TTC549 (cell line): ENCODE measurements at regions not wholly inside any gene's neighbourhood (a gene's known extent, or its start where the extent isn't known, plus 50 kb on each side); places are given as distances from the start of the nearest gene placed in this dataset.

ENCODE experiments used
- FAIRE-seq: peaks from 2 replicates; lab custom pipeline; 2012; peaks lifted over from hg19 to GRCh38; lab: Jason Lieb, UNC

DNA sequence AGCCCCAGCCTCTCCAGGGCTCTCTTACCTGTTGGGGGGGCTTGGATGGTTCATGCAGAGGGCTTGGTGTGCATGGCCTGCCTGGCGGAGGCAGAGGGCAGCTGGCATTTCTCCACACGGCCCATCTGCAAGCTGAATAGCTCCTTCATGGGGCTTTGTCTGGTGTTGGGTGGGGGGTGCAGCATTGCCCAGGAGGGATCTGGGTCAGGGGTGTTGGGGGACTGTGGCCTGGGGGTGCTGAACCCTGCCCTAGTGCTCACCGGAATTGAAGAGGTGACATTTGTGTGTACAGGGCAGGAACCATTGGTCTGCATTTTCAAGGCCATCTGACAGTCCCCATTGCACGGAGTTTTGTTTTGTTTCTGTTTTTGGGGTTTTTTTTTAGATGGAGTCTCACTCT, 58.8 kb upstream of the HAAO start:
- FAIRE-seq = no peak

DNA sequence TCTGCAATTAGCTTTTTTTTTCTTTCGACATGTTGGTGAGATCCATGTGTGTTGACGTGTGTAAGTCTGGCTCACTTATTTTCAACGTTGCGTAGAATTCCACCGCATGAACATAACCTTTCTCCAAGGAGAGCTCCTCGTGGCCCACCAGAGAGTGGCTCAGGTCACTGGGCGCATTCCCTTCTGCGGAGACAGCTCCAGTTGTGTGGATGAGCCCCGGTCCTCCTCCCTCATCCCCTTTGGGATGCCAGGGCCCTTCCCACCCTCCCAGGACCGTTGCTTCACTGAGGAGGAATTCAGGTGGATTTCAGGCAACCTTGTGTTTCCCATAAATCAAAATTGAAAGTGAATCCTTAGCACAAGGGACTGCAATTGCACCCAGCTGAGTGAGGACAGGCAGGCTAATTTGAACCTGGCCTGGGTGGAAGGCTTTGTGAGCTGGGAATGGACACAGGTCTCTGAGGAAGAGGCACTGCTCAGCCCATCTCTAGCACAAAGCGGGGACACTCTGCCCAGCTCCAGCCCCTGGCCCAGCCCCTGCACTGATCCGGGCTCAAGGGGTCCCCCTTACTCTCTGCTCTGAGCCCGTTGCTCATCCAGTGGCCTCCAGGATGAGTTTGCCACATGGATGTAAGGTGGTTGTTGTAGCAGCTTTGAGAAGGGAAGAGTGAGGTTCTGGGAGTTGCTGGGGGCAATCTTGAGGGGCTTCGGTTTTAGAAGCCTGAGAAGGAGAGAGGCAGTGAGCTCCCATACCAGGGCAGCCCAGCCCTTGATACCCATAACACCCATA, 57.8 kb upstream of the HAAO start:
- FAIRE-seq = no peak

GRCh38 chr2:42849311-42849710, 56.9 kb upstream of the HAAO start:
- FAIRE-seq = no peak

GRCh38 chr2:42848726-42849290, 56.4 kb upstream of the HAAO start:
- no peak for FAIRE-seq

DNA sequence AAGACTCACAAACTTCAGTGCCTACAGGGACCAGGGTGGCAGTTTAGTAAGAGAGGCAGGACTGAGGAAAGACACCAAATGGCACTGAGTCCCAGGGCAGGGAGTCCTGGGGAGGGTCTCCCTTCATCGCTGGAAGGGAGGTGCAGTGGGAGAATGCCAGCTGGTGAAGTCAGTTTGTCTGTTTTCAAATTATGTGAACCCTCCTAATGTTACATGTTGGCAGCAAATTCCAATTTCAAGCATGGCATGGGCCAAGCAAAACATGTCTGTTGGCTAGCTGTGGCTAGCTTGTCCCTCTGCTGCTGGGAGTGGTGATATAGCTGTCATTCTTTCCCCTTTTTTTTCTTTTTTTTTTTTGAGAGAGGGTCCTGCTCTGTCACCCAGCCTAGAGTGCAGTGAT, 55.9 kb upstream of the HAAO start:
- FAIRE-seq = no peak

GRCh38 chr2:42847596-42848151, 55.3 kb upstream of the HAAO start:
- no peak for FAIRE-seq

DNA sequence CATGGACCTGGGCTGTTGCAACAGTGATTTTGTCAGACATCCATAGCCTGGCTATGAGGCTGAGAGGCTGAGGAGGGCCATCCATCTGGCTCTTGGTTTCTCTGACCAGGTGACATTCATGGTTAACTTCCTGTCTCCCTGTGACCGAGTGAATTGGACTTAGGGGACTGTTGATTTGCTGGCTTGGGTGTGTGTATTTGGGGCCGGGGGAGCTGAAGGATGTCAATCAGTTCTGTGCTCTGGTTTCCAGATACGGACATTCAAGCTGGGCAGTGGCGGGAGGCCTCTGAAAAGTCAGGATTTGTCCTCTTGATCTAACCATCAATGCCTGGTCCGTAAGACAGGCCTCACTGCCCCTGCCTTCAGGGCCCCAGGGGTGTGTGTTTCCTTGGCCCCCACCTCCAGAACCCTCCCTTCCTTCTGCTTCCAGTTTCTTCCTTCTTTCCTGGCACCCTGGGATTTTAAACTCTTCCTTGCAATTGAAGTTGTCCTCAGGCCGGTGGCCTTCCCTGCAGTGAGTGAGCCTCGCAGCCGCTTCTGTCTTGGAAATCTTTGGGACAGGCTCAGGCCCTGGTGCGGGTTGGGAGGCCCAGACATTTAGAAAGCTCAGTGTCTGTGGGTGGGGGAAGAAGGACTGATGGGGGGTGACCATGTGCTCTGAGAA, 54.7 kb upstream of the HAAO start:
- no peak for FAIRE-seq

- no peak for FAIRE-seq
These were observed 53.6 kb upstream of the HAAO start for GRCh38 chr2:42846026-42846425.

GRCh38 chr2:42844901-42845821, 52.8 kb upstream of the HAAO start:
- peak; percentile 99 for FAIRE-seq

DNA sequence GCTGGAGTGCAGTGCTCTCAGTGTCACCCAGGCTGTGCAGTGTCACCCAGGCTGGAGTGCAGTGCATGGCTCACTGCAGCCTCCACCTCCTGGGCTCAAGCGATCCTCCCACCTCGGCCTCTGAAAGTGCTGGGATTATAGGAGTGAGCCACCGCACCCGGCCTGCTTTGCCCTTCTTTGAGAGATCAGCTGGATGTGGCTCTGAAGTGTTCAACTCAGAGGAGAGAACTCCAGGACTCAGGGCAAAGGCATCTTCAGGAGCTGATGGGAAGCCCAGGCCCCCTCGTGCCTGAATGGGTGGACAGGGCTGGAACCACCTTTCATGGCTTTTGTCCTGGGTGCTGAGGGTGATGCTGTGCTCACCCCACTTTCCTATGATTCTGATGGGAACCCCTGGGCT, 52.0 kb upstream of the HAAO start:
- no peak for FAIRE-seq

GRCh38 chr2:42843611-42844010, 51.2 kb upstream of the HAAO start:
- no peak for FAIRE-seq

DNA sequence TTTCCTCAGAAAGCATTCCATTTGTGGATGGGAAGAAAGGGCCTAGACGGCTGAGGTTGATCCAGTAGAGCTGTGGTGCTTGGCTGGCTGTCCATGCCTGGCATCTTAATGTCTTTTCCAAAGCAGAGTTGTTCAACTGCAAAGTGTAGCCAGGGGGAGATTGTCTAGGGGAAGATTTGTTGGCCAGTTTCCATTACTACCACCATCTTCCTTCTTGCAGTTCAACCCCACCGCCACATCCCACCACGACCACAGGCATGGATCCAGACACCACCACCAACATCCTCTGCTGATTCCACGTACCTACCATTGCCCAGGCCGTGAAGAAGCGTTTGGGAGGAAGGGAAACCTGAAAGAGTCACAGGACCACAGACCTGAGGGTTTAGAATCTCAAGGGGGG, 50.7 kb upstream of the HAAO start:
- FAIRE-seq = no peak

- no peak for FAIRE-seq
These were observed 50.1 kb upstream of the HAAO start for GRCh38 chr2:42842466-42842865.
